ENCODE measurements at regions not wholly inside any gene's neighbourhood (a gene's known extent, or its start where the extent isn't known, plus 50 kb on each side); places are given as distances from the start of the nearest gene placed in this dataset.

DNA sequence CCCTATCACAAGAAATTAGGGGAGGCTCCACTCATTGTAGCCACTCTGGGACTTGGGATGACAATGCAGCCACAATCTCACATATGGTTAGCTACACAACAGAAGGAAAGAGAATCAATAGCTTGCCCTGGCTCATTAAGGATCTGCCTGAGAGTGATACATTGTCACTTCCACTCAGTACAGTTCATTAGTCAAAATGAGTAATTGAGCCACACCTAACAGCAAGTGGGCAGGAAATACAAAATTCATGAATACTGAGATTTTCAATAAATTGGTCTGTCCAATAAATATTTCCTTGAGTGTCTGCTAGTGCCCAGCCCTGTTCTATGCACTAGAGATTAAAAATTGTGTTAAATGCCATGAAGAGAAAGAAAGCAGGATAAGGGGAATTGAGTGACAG is 231.3 kb upstream of the NR4A3 start:
- DNase-seq (ENCODE audit: low read depth in 2 of 2) = no peak
- TF ChIP-seq, protein P1, sequence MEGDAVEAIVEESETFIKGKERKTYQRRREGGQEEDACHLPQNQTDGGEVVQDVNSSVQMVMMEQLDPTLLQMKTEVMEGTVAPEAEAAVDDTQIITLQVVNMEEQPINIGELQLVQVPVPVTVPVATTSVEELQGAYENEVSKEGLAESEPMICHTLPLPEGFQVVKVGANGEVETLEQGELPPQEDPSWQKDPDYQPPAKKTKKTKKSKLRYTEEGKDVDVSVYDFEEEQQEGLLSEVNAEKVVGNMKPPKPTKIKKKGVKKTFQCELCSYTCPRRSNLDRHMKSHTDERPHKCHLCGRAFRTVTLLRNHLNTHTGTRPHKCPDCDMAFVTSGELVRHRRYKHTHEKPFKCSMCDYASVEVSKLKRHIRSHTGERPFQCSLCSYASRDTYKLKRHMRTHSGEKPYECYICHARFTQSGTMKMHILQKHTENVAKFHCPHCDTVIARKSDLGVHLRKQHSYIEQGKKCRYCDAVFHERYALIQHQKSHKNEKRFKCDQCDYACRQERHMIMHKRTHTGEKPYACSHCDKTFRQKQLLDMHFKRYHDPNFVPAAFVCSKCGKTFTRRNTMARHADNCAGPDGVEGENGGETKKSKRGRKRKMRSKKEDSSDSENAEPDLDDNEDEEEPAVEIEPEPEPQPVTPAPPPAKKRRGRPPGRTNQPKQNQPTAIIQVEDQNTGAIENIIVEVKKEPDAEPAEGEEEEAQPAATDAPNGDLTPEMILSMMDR (IDR thresholded peaks at IDR 0.05; ENCODE audit: low read depth, low read length) = no peak
- no peak overlapping the region for H3K4me3 ChIP-seq (replicated peaks in 1 of 2; ENCODE audit: low read depth in 2 of 2, low read length in 2 of 2)

DNA sequence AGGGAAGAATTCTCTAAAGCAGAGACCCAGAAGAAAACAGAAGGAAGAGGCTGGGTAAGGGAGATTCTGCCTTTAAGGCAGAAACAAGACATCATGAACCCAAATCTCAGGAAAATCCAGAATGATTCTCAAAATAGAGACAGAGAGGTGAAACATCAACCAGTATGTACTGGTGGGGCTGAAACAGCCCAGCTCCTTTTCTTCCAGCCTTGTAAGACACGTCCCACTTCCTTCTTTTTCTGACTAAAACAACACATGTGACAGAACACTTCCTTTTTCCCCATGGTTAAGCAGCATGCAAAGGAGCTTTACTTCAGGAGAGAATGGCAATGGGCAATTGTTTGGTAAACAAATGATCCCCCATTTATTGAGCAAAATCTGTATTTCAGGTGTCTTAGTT is 230.8 kb upstream of the NR4A3 start:
- H3K4me3 ChIP-seq (replicated peaks in 1 of 2; ENCODE audit: low read depth in 2 of 2, low read length in 2 of 2) = no peak overlapping the region
- TF ChIP-seq, protein P1 (IDR thresholded peaks at IDR 0.05; ENCODE audit: low read depth, low read length) = no peak
- no peak for DNase-seq (ENCODE audit: low read depth in 2 of 2)

DNA sequence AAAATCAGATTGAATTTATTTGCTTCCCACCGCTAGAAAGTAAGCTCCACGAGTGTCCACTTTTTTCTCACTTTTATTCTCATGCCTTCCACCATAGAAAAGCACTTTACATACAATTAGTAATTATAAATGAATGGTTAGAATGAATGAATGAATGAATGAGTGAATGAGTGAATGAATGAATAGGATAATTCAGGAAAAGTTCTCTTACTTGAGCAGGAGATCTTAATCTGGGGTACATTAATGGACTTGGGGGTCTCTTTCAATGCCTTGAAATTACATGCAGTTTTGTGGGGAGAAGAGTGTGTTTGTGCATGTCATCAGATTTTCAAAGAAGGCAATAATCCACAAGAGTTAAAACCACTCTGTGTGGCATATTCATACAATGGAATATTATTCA is 229.9 kb upstream of the NR4A3 start:
- TF ChIP-seq, protein P1 (IDR thresholded peaks at IDR 0.05; ENCODE audit: low read depth, low read length) = no peak
- H3K4me3 ChIP-seq (replicated peaks in 1 of 2; ENCODE audit: low read depth in 2 of 2, low read length in 2 of 2) = no peak overlapping the region
- no peak for DNase-seq (ENCODE audit: low read depth in 2 of 2)

DNA sequence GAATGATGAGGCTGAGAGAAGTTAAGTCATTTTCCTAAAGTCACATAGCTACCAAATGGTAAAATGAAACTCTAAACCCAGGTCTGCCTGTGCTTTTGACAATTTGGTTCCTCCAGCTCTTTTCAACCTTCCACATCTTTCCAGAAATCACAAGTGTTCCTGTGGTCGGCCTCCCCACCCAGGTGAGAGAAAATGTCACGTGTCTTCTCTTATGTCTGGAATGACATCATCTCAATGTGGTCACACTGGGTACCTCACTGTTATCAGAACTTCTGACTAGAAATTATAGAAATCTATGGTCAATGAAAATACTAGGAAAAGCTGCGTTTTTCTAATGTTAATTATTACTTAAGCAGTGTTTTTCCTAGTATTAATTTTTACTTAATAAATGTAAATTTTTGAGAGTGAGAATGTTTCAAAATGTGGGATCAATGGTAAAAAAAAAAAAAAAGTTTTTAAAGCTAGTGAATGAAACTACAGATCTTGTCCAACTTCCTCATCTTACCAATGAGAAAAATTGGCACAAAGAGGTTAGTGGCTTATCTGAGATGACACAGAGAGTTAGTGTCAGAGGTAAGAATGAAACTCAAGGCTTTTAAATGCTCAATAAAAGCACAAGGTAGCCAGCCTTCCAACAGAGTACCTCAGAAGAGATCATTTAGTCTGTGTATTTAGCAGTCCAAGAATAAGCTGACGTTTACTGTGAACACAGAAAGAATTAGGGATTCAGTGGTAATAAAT is 228.7 kb upstream of the NR4A3 start:
- no peak overlapping the region for H3K4me3 ChIP-seq (replicated peaks in 1 of 2; ENCODE audit: low read depth in 2 of 2, low read length in 2 of 2)
- no peak for DNase-seq (ENCODE audit: low read depth in 2 of 2)
- TF ChIP-seq, protein P1 (IDR thresholded peaks at IDR 0.05; ENCODE audit: low read depth, low read length) = no peak

DNA sequence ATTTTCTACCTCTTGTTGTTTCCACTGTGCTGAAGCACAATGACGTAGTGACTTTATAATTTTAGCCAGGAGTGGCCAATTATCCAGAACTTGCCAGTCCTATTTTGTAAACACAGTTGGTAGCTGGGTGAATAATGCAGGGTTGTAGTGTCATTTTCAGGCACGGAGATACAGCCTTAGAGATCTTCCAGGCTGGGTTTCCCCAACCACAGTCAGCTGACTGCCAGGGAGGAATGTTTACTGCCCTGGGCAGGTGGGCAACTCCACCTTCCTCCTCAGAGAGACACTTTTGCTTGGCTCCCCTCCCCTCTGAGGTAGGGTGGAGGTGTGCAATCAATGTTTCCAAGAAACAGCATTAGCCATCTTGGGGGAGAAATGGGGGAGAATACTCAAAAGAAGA is 228.1 kb upstream of the NR4A3 start:
- no peak for DNase-seq (ENCODE audit: low read depth in 2 of 2)
- TF ChIP-seq, protein P1 (IDR thresholded peaks at IDR 0.05; ENCODE audit: low read depth, low read length) = no peak
- H3K4me3 ChIP-seq (replicated peaks in 1 of 2; ENCODE audit: low read depth in 2 of 2, low read length in 2 of 2) = no peak overlapping the region

DNA sequence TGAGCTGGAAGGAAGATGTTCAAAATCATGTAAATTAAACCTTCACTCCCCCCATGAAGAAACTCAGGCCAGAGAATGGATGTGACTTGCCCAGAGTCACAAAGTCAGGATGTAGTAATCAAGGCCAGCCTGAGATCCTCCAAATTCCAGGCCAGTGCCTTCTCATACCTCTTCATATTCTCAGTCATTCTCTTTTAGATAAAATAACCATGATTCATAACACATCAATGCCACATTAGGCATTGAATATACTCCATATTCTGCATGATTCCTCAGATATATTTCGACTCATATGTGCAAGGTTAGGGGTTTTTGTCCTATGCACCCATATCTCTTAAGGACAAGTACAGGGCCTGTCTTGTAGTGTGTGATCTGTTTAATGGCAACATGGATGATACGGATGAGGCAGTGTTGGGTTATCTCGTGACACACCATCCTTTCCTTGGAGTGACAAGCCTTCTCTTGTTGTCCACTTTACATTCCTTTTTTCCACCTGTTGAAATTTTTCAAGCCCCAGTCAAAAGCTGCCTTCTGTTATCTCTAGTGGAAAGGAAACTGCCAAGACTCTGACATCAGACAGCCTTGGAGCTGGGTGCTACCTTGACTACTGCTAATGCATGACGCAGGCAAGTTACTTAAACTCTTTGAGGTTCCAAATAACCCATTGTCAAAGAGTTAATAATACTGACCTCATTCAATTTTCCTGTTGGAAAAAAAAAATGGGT is 227.5 kb upstream of the NR4A3 start:
- no peak overlapping the region for H3K4me3 ChIP-seq (replicated peaks in 1 of 2; ENCODE audit: low read depth in 2 of 2, low read length in 2 of 2)
- DNase-seq (ENCODE audit: low read depth in 2 of 2) = no peak
- TF ChIP-seq, protein P1 (IDR thresholded peaks at IDR 0.05; ENCODE audit: low read depth, low read length) = no peak
